Panc1 (cell line): ENCODE measurements at regions not wholly inside any gene's neighbourhood (a gene's known extent, or its start where the extent isn't known, plus 50 kb on each side); places are given as distances from the start of the nearest gene placed in this dataset.

ENCODE experiments used
- CTCF ChIP-seq: fragments of 450-650 bp; IDR thresholded peaks from 2 replicates; pipeline ENCODE4 v1.5.1; 2017; ENCODE audit warnings: mild to moderate bottlenecking
- TF ChIP-seq, protein P1 (sequence below), 2 experiments: IDR thresholded peaks; 2 replicates each; pipeline ENCODE4 v1.6.1; 2011 to 2012; ENCODE audit warnings: low read depth in 2 of 2, control low read depth in 1 of 2, low read length in 1 of 2, mild to moderate bottlenecking in 1 of 2, moderate library complexity in 1 of 2; ENCODE audit not compliant: insufficient read depth in 1 of 2

DNA sequence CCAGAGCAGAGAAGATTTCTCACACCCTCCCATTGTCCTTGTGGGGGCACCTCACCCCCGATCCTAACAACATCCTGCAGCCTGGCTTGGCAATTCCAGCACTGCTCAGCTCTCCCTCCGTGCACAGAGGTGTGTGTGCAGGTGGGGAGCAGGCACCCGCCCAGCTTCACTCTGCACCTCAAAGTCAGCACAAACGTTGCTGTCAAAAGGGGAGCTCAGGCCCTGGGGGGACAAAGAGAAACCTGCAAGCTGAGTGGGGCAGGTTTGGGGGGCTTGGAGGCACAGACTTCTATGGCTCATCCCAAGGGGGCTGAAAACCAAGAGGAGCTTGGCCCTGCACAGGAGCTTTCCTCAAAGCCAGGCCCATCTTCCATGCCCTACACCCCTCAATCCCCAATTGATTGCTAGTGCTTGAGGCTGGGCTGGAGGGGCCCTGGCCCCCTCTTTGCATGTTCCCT lies 231.9 kb upstream of the TNRC6C start:
- no peak for TF ChIP-seq CTCF
- TF ChIP-seq, protein P1, sequence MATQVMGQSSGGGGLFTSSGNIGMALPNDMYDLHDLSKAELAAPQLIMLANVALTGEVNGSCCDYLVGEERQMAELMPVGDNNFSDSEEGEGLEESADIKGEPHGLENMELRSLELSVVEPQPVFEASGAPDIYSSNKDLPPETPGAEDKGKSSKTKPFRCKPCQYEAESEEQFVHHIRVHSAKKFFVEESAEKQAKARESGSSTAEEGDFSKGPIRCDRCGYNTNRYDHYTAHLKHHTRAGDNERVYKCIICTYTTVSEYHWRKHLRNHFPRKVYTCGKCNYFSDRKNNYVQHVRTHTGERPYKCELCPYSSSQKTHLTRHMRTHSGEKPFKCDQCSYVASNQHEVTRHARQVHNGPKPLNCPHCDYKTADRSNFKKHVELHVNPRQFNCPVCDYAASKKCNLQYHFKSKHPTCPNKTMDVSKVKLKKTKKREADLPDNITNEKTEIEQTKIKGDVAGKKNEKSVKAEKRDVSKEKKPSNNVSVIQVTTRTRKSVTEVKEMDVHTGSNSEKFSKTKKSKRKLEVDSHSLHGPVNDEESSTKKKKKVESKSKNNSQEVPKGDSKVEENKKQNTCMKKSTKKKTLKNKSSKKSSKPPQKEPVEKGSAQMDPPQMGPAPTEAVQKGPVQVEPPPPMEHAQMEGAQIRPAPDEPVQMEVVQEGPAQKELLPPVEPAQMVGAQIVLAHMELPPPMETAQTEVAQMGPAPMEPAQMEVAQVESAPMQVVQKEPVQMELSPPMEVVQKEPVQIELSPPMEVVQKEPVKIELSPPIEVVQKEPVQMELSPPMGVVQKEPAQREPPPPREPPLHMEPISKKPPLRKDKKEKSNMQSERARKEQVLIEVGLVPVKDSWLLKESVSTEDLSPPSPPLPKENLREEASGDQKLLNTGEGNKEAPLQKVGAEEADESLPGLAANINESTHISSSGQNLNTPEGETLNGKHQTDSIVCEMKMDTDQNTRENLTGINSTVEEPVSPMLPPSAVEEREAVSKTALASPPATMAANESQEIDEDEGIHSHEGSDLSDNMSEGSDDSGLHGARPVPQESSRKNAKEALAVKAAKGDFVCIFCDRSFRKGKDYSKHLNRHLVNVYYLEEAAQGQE (IDR thresholded peaks at IDR 0.05; ENCODE audit: insufficient read depth in 1 of 2, low read depth in 2 of 2, low read length in 1 of 2) = no peak
